SK-N-SH treated with all-trans-retinoic acid at 6 μM for 48 hours (cell line): ENCODE measurements at regions not wholly inside any gene's neighbourhood (a gene's known extent, or its start where the extent isn't known, plus 50 kb on each side); places are given as distances from the start of the nearest gene placed in this dataset.

ENCODE experiments used
- ATAC-seq: fragments of 200-7000 bp; cut with Tn5 transposase; 3 replicates; pipeline ENCODE4 v1.9.1; 2020; ENCODE audit warnings: mild to moderate bottlenecking, moderate library complexity
- ARNTL ChIP-seq: fragments of 450-650 bp; formaldehyde crosslinking; IDR thresholded peaks from 2 replicates; pipeline ENCODE4 v1.5.0; 2020; ENCODE audit warnings: low read depth, mild to moderate bottlenecking, moderate library complexity, borderline replicate concordance
- BACH2 ChIP-seq: fragments of 250-450 bp; sonication (Bioruptor Pico); IDR thresholded peaks from 2 replicates; pipeline ENCODE4 v1.9.0; 2021; ENCODE audit warnings: mild to moderate bottlenecking, borderline replicate concordance
- CSDC2 ChIP-seq: fragments of 250-450 bp; sonication (Bioruptor Pico); IDR thresholded peaks from 2 replicates; pipeline ENCODE4 v1.5.0; 2020; ENCODE audit warnings: mild to moderate bottlenecking, moderate library complexity
- ESRRG ChIP-seq: fragments of 250-450 bp; sonication (Bioruptor Pico); IDR thresholded peaks from 2 replicates; pipeline ENCODE4 v1.6.1; 2021; ENCODE audit warnings: mild to moderate bottlenecking
- GLIS3 ChIP-seq: fragments of 250-450 bp; sonication (Bioruptor Pico); IDR thresholded peaks from 2 replicates; pipeline ENCODE4 v1.5.0; 2020; ENCODE audit warnings: mild to moderate bottlenecking, moderate library complexity
- ISL1 ChIP-seq: fragments of 250-450 bp; sonication (Bioruptor Pico); IDR thresholded peaks from 2 replicates; pipeline ENCODE4 v2.1.2; 2022; ENCODE audit warnings: mild to moderate bottlenecking, moderate library complexity
- OSR1 ChIP-seq: fragments of 250-450 bp; sonication (Bioruptor Pico); IDR thresholded peaks from 2 replicates; pipeline ENCODE4 v1.8.0; 2022; ENCODE audit warnings: moderate library complexity, mild to moderate bottlenecking, inconsistent platforms
- PATZ1 ChIP-seq: fragments of 250-450 bp; sonication (Bioruptor Pico); IDR thresholded peaks from 2 replicates; pipeline ENCODE4 v1.8.0; 2020; ENCODE audit warnings: mild to moderate bottlenecking, moderate library complexity, borderline replicate concordance
- POU6F1 ChIP-seq: fragments of 250-450 bp; sonication (Bioruptor Pico); IDR thresholded peaks from 2 replicates; pipeline ENCODE4 v1.8.0; 2021; ENCODE audit warnings: low read depth, mild to moderate bottlenecking, moderate library complexity, borderline replicate concordance
- PPARA ChIP-seq: fragments of 250-450 bp; sonication (Bioruptor Pico); IDR thresholded peaks from 2 replicates; pipeline ENCODE4 v1.5.0; 2020; ENCODE audit warnings: mild to moderate bottlenecking, borderline replicate concordance
- RARB ChIP-seq: fragments of 250-450 bp; sonication (Bioruptor Pico); IDR thresholded peaks from 2 replicates; pipeline ENCODE4 v1.8.0; 2021; ENCODE audit warnings: mild to moderate bottlenecking, moderate library complexity
- SNAI2 ChIP-seq: fragments of 250-450 bp; sonication (Bioruptor Pico); IDR thresholded peaks from 2 replicates; pipeline ENCODE4 v1.5.0; 2020; ENCODE audit warnings: mild to moderate bottlenecking, moderate library complexity
- TCF4 ChIP-seq: fragments of 250-450 bp; sonication (Bioruptor Pico); IDR thresholded peaks from 2 replicates; pipeline ENCODE4 v1.8.0; 2021; ENCODE audit warnings: mild to moderate bottlenecking, moderate library complexity, borderline replicate concordance
- TOX ChIP-seq: fragments of 250-450 bp; sonication (Bioruptor Pico); IDR thresholded peaks from 2 replicates; pipeline ENCODE4 v1.8.0; 2021; ENCODE audit warnings: mild to moderate bottlenecking, moderate library complexity, borderline replicate concordance
- ZC3H10 ChIP-seq: fragments of 250-450 bp; sonication (Bioruptor Pico); IDR thresholded peaks from 2 replicates; pipeline ENCODE4 v1.5.1; 2021; ENCODE audit warnings: mild to moderate bottlenecking, moderate library complexity
- ZFP3 ChIP-seq: fragments of 250-450 bp; sonication (Bioruptor Pico); IDR thresholded peaks from 2 replicates; pipeline ENCODE4 v1.5.0; 2020; ENCODE audit warnings: mild to moderate bottlenecking, moderate library complexity
- ZFP30 ChIP-seq: fragments of 450-650 bp; formaldehyde crosslinking; IDR thresholded peaks from 2 replicates; pipeline ENCODE4 v1.5.0; 2022; ENCODE audit warnings: mild to moderate bottlenecking, moderate library complexity
- ZNF565 ChIP-seq: fragments of 450-650 bp; formaldehyde crosslinking; conservative IDR thresholded peaks from 2 replicates; pipeline ENCODE4 v1.5.0; 2020; ENCODE audit warnings: low read depth, mild to moderate bottlenecking, moderate library complexity
- ZNF70 ChIP-seq: fragments of 450-650 bp; formaldehyde crosslinking; IDR thresholded peaks from 2 replicates; pipeline ENCODE4 v1.5.0; 2020; ENCODE audit warnings: mild to moderate bottlenecking, moderate library complexity
- ZNF8 ChIP-seq: fragments of 450-650 bp; formaldehyde crosslinking; IDR thresholded peaks from 2 replicates; pipeline ENCODE4 v1.5.0; 2020; ENCODE audit warnings: mild to moderate bottlenecking, moderate library complexity
- TF ChIP-seq, protein P1 (sequence below): fragments of 250-450 bp; sonication (Bioruptor Pico); IDR thresholded peaks from 2 replicates; pipeline ENCODE4 v1.5.1; 2021; ENCODE audit warnings: mild to moderate bottlenecking, moderate library complexity
- TF ChIP-seq, protein P2 (sequence below): fragments of 250-450 bp; sonication (Bioruptor Pico); IDR thresholded peaks from 2 replicates; pipeline ENCODE4 v1.5.0; 2020; ENCODE audit warnings: mild to moderate bottlenecking, moderate library complexity

- TF ChIP-seq POU6F1 (no peak), ISL1 (no peak), TCF4 (no peak), RARB (CRISPR knock-in tag) (no peak), GLIS3 (CRISPR knock-in tag) (no peak)
- no peak for ATAC-seq
These were observed 1102.5 kb downstream of the AMY1C start for GRCh38 chr1:104852151-104852550.

- ATAC-seq, result no peak
- TF ChIP-seq PATZ1 (CRISPR knock-in tag), result no peak
- TF ChIP-seq ZC3H10 (CRISPR knock-in tag), result no peak
- TF ChIP-seq PPARA, result no peak
- TF ChIP-seq ZNF8 (CRISPR knock-in tag), result no peak
- no peak for TF ChIP-seq ZNF70 (CRISPR knock-in tag)
- TF ChIP-seq TOX, result no peak
- TF ChIP-seq TCF4, result no peak
- no peak for TF ChIP-seq SNAI2 (CRISPR knock-in tag)
- TF ChIP-seq, protein P1, sequence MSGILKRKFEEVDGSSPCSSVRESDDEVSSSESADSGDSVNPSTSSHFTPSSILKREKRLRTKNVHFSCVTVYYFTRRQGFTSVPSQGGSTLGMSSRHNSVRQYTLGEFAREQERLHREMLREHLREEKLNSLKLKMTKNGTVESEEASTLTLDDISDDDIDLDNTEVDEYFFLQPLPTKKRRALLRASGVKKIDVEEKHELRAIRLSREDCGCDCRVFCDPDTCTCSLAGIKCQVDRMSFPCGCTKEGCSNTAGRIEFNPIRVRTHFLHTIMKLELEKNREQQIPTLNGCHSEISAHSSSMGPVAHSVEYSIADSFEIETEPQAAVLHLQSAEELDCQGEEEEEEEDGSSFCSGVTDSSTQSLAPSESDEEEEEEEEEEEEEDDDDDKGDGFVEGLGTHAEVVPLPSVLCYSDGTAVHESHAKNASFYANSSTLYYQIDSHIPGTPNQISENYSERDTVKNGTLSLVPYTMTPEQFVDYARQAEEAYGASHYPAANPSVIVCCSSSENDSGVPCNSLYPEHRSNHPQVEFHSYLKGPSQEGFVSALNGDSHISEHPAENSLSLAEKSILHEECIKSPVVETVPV (CRISPR knock-in tag), result no peak
These were observed 1103.6 kb downstream of the AMY1C start for GRCh38 chr1:104853276-104853675.

- TF ChIP-seq CSDC2 (CRISPR knock-in tag) (no peak), SNAI2 (CRISPR knock-in tag) (no peak), PATZ1 (CRISPR knock-in tag) (no peak), OSR1 (CRISPR knock-in tag) (no peak), RARB (CRISPR knock-in tag) (no peak), ZNF70 (CRISPR knock-in tag) (no peak), ZC3H10 (CRISPR knock-in tag) (no peak), ESRRG (CRISPR knock-in tag) (no peak)
- TF ChIP-seq, protein P1 (CRISPR knock-in tag), result no peak
- no peak for ATAC-seq
These were observed 1104.8 kb downstream of the AMY1C start for GRCh38 chr1:104854529-104854928.

GRCh38 chr1:104855550-104855949, 1105.9 kb downstream of the AMY1C start:
- no peak for TF ChIP-seq TCF4
- TF ChIP-seq BACH2, result no peak
- TF ChIP-seq ZFP3 (CRISPR knock-in tag), result no peak
- TF ChIP-seq TOX, result no peak
- TF ChIP-seq ARNTL (CRISPR knock-in tag), result no peak
- TF ChIP-seq ESRRG (CRISPR knock-in tag), result no peak
- TF ChIP-seq PATZ1 (CRISPR knock-in tag), result no peak
- no peak for TF ChIP-seq ZNF565 (CRISPR knock-in tag)
- no peak for TF ChIP-seq ZFP30
- TF ChIP-seq, protein P2, sequence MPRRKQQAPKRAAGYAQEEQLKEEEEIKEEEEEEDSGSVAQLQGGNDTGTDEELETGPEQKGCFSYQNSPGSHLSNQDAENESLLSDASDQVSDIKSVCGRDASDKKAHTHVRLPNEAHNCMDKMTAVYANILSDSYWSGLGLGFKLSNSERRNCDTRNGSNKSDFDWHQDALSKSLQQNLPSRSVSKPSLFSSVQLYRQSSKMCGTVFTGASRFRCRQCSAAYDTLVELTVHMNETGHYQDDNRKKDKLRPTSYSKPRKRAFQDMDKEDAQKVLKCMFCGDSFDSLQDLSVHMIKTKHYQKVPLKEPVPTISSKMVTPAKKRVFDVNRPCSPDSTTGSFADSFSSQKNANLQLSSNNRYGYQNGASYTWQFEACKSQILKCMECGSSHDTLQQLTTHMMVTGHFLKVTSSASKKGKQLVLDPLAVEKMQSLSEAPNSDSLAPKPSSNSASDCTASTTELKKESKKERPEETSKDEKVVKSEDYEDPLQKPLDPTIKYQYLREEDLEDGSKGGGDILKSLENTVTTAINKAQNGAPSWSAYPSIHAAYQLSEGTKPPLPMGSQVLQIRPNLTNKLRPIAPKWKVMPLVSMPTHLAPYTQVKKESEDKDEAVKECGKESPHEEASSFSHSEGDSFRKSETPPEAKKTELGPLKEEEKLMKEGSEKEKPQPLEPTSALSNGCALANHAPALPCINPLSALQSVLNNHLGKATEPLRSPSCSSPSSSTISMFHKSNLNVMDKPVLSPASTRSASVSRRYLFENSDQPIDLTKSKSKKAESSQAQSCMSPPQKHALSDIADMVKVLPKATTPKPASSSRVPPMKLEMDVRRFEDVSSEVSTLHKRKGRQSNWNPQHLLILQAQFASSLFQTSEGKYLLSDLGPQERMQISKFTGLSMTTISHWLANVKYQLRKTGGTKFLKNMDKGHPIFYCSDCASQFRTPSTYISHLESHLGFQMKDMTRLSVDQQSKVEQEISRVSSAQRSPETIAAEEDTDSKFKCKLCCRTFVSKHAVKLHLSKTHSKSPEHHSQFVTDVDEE (CRISPR knock-in tag), result no peak
- no peak for TF ChIP-seq ZC3H10 (CRISPR knock-in tag)
- TF ChIP-seq ISL1, result no peak
- TF ChIP-seq, all 23 proteins: peak for 0
- no peak for ATAC-seq
